Endodermal cell (in vitro differentiated cells): ENCODE measurements at regions not wholly inside any gene's neighbourhood (a gene's known extent, or its start where the extent isn't known, plus 50 kb on each side); places are given as distances from the start of the nearest gene placed in this dataset.

Source experiments
- DNase-seq: peaks from one replicate; pipeline ENCODE4 v3.0.0-alpha.2; 2017
- H3K27ac ChIP-seq: 2 replicates; pipeline ENCODE4 v1.5.1; 2013; ENCODE audit warnings: mild to moderate bottlenecking, low read depth, low read length, moderate library complexity
- H3K27me3 ChIP-seq: 2 replicates; pipeline ENCODE4 v1.6.1; 2013; ENCODE audit warnings: mild to moderate bottlenecking, low read length, moderate library complexity; ENCODE audit not compliant: insufficient read depth, control insufficient read depth, poor library complexity, severe bottlenecking
- H3K36me3 ChIP-seq: 2 replicates; pipeline ENCODE4 v1.7.0; 2013; ENCODE audit warnings: mild to moderate bottlenecking, low read length, moderate library complexity; ENCODE audit not compliant: control insufficient read depth, insufficient read depth
- H3K4me1 ChIP-seq: one replicate; pipeline ENCODE4 v1.7.0; 2013; ENCODE audit warnings: low read length; ENCODE audit not compliant: control insufficient read depth, insufficient read depth
- H3K4me3 ChIP-seq: 2 replicates; pipeline ENCODE4 v1.5.1; 2013; ENCODE audit warnings: mild to moderate bottlenecking, low read length, moderate library complexity
- H3K9ac ChIP-seq: 2 replicates; pipeline ENCODE4 v1.6.1; 2013; ENCODE audit warnings: mild to moderate bottlenecking, low read length, moderate library complexity; ENCODE audit not compliant: poor library complexity, severe bottlenecking; ENCODE audit errors: extremely low read depth
- H3K9me3 ChIP-seq: 2 replicates; pipeline ENCODE4 v1.6.1; 2013; ENCODE audit warnings: mild to moderate bottlenecking, low read length, moderate library complexity; ENCODE audit not compliant: control insufficient read depth
- H3K27ac Mint-ChIP-seq: 2 replicates; pipeline ENCODE4 v1.8.0; 2020; ENCODE audit warnings: mixed read lengths
- H3K27me3 Mint-ChIP-seq: 2 replicates; pipeline ENCODE4 v1.8.0; 2021; ENCODE audit warnings: mild to moderate bottlenecking, mixed read lengths; ENCODE audit not compliant: insufficient read depth
- H3K36me3 Mint-ChIP-seq: 2 replicates; pipeline ENCODE4 v1.8.0; 2020; ENCODE audit warnings: low read depth, mixed read lengths
- H3K4me1 Mint-ChIP-seq: 2 replicates; pipeline ENCODE4 v1.8.0; 2020; ENCODE audit warnings: mixed read lengths
- H3K4me3 Mint-ChIP-seq: 2 replicates; pipeline ENCODE4 v1.8.0; 2020; ENCODE audit warnings: mild to moderate bottlenecking, moderate library complexity, mixed read lengths
- H3K9me3 Mint-ChIP-seq: 2 replicates; pipeline ENCODE4 v1.8.0; 2020; ENCODE audit warnings: mild to moderate bottlenecking, mixed read lengths
- CTCF ChIP-seq: fragments of 200-600 bp; sonication (generic); conservative IDR thresholded peaks from 2 replicates; pipeline ENCODE4 v1.5.0; 2021; ENCODE audit warnings: antibody characterized with exemption, mild to moderate bottlenecking
- WGBS, 2 experiments: methylation state at CpG; one replicate each; pipeline versions ENCODE4 v1.1.5 to v1.1.7; 2013; ENCODE audit warnings: missing lambda C conversion rate in 2 of 2, mixed read lengths in 1 of 2; ENCODE audit not compliant: insufficient coverage in 1 of 2, insufficient read length in 1 of 2; 5-methylcytosine and 5-hydroxymethylcytosine counted together

GRCh38 chr11:111438846-111439520, 59.9 kb upstream of the POU2AF1 start:
- Histone ChIP-seq H3K9me3 (no peaks in the 10 kb centered on the region), H3K4me1 (peaks cover 5% of the 10 kb centered on the region), H3K9ac (no peak overlapping the region), H3K27me3 (peaks cover 9% of the 10 kb centered on the region), H3K4me3 (no peak overlapping the region), H3K27ac (no peak overlapping the region), H3K36me3 (no peaks in the 10 kb centered on the region)
- H3K27me3 Mint-ChIP-seq: peaks cover 26% of the 10 kb centered on the region
- no peak for DNase-seq
- H3K9me3 Mint-ChIP-seq: no peaks in the 10 kb centered on the region
- H3K4me3 Mint-ChIP-seq: no peak overlapping the region
- no peak overlapping the region for H3K27ac Mint-ChIP-seq
- H3K36me3 Mint-ChIP-seq: no peaks in the 10 kb centered on the region
- H3K4me1 Mint-ChIP-seq: peaks cover 43% of the 10 kb centered on the region
- no peak for TF ChIP-seq CTCF
- 69 to 95% methylated on average over 3 to 11 of the region's 11 CpGs for WGBS, 2 experiments

- no peaks in the 10 kb centered on the region for H3K9me3 ChIP-seq
- no peak for DNase-seq
- no peak overlapping the region for H3K4me3 ChIP-seq
- H3K9me3 Mint-ChIP-seq: no peaks in the 10 kb centered on the region
- no peak overlapping the region for H3K27ac ChIP-seq
- H3K27me3 ChIP-seq: peaks cover 9% of the 10 kb centered on the region
- no peaks in the 10 kb centered on the region for H3K36me3 ChIP-seq
- H3K4me1 ChIP-seq: peaks cover 5% of the 10 kb centered on the region
- TF ChIP-seq CTCF: no peak
- peaks cover 43% of the 10 kb centered on the region for H3K4me1 Mint-ChIP-seq
- peak overlapping the region; percentile 68 for H3K27ac Mint-ChIP-seq
- WGBS, 2 experiments: 89% methylated on average over 1 to 3 of the region's 3 CpGs
- H3K9ac ChIP-seq: no peak overlapping the region
- no peak overlapping the region for H3K4me3 Mint-ChIP-seq
- H3K36me3 Mint-ChIP-seq: no peaks in the 10 kb centered on the region
- peaks cover 24% of the 10 kb centered on the region for H3K27me3 Mint-ChIP-seq
These were observed 59.1 kb upstream of the POU2AF1 start for GRCh38 chr11:111438168-111438567.

- DNase-seq: no peak
- H3K27me3 Mint-ChIP-seq: peaks cover 25% of the 10 kb centered on the region
- H3K27me3 ChIP-seq: peaks cover 9% of the 10 kb centered on the region
- no peak overlapping the region for H3K27ac ChIP-seq
- H3K4me3 ChIP-seq: no peak overlapping the region
- peaks cover 50% of the 10 kb centered on the region for H3K4me1 Mint-ChIP-seq
- 91 to 97% methylated on average over 9 to 12 of the region's 12 CpGs for WGBS, 2 experiments
- no peaks in the 10 kb centered on the region for H3K9me3 Mint-ChIP-seq
- no peaks in the 10 kb centered on the region for H3K36me3 Mint-ChIP-seq
- H3K9ac ChIP-seq: no peak overlapping the region
- no peaks in the 10 kb centered on the region for H3K9me3 ChIP-seq
- no peak overlapping the region for H3K4me3 Mint-ChIP-seq
- TF ChIP-seq CTCF: no peak
- H3K27ac Mint-ChIP-seq: no peak overlapping the region
- H3K4me1 ChIP-seq: peaks cover 14% of the 10 kb centered on the region
- H3K36me3 ChIP-seq: no peaks in the 10 kb centered on the region
These were observed 56.1 kb upstream of the POU2AF1 start for GRCh38 chr11:111435046-111435698.
